ENCODE measurements at regions not wholly inside any gene's neighbourhood (a gene's known extent, or its start where the extent isn't known, plus 50 kb on each side); places are given as distances from the start of the nearest gene placed in this dataset.

DNA sequence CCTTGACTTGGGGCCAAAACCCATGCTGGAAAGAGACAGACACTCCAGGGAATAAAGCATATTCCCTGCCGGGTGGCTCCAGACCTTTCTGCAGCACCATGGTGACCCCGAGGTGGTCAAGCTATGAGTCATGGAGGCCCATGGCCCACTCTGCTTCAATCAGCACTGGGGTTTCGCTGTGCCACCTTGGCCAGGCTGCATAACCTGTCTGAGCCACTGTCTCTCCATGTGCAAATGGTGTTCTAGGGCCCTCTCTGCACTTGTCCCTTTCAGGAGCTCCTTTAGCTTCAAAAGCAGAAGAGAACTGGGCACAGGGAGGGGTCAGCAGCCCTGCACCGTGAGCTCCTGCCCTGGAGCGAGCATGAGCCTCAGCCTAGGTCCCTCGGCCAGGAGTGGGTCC lies 410.1 kb downstream of the SHANK2 start:
- no peak for TF ChIP-seq EZH2 (IDR thresholded peaks at IDR 0.05; ENCODE audit: low read depth)
- TF ChIP-seq, protein P1, sequence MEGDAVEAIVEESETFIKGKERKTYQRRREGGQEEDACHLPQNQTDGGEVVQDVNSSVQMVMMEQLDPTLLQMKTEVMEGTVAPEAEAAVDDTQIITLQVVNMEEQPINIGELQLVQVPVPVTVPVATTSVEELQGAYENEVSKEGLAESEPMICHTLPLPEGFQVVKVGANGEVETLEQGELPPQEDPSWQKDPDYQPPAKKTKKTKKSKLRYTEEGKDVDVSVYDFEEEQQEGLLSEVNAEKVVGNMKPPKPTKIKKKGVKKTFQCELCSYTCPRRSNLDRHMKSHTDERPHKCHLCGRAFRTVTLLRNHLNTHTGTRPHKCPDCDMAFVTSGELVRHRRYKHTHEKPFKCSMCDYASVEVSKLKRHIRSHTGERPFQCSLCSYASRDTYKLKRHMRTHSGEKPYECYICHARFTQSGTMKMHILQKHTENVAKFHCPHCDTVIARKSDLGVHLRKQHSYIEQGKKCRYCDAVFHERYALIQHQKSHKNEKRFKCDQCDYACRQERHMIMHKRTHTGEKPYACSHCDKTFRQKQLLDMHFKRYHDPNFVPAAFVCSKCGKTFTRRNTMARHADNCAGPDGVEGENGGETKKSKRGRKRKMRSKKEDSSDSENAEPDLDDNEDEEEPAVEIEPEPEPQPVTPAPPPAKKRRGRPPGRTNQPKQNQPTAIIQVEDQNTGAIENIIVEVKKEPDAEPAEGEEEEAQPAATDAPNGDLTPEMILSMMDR (conservative IDR thresholded peaks at IDR 0.05): no peak
